GM18861 (cell line): ENCODE measurements at regions not wholly inside any gene's neighbourhood (a gene's known extent, or its start where the extent isn't known, plus 50 kb on each side); places are given as distances from the start of the nearest gene placed in this dataset.

Experiments used
- ATAC-seq: cut with Tn5 transposase; IDR thresholded peaks from one replicate; pipeline ENCODE4 v1.9.1; 2021; ENCODE audit not compliant: unreplicated experiment

- ATAC-seq: no peak
These were observed 124.2 kb upstream of the ARHGAP28 start for GRCh38 chr18:6605115-6605869.

GRCh38 chr18:6606411-6607085 is 123.0 kb upstream of the ARHGAP28 start:
- ATAC-seq: no peak

GRCh38 chr18:6607343-6607742 is 122.2 kb upstream of the ARHGAP28 start:
- no peak for ATAC-seq

- no peak for ATAC-seq
These were observed 119.8 kb upstream of the ARHGAP28 start for GRCh38 chr18:6609666-6610264.

GRCh38 chr18:6610466-6610865 is 119.0 kb upstream of the ARHGAP28 start:
- no peak for ATAC-seq

GRCh38 chr18:6613581-6613980 is 115.9 kb upstream of the ARHGAP28 start:
- no peak for ATAC-seq

GRCh38 chr18:6614952-6615351 is 114.6 kb upstream of the ARHGAP28 start:
- ATAC-seq: no peak

- no peak for ATAC-seq
These were observed 112.5 kb upstream of the ARHGAP28 start for GRCh38 chr18:6616981-6617380.

- no peak for ATAC-seq
These were observed 108.1 kb upstream of the ARHGAP28 start for GRCh38 chr18:6621437-6621836.

GRCh38 chr18:6623278-6623677 is 106.2 kb upstream of the ARHGAP28 start:
- no peak for ATAC-seq

- ATAC-seq: no peak
These were observed 105.2 kb upstream of the ARHGAP28 start for GRCh38 chr18:6624271-6624660.

- ATAC-seq: no peak
These were observed 104.7 kb upstream of the ARHGAP28 start for GRCh38 chr18:6624661-6625311.

- ATAC-seq: no peak
These were observed 104.0 kb upstream of the ARHGAP28 start for GRCh38 chr18:6625481-6625880.

GRCh38 chr18:6626457-6626856 is 103.1 kb upstream of the ARHGAP28 start:
- ATAC-seq: no peak

GRCh38 chr18:6627645-6628044 is 101.9 kb upstream of the ARHGAP28 start:
- ATAC-seq: no peak

GRCh38 chr18:6628187-6628586 is 101.3 kb upstream of the ARHGAP28 start:
- no peak for ATAC-seq

GRCh38 chr18:6629635-6630140 is 99.8 kb upstream of the ARHGAP28 start:
- ATAC-seq: no peak

- no peak for ATAC-seq
These were observed 96.2 kb upstream of the ARHGAP28 start for GRCh38 chr18:6633310-6633709.

GRCh38 chr18:6636091-6636490 is 93.4 kb upstream of the ARHGAP28 start:
- no peak for ATAC-seq

GRCh38 chr18:6638447-6638846 is 91.1 kb upstream of the ARHGAP28 start:
- no peak for ATAC-seq

- no peak for ATAC-seq
These were observed 90.2 kb upstream of the ARHGAP28 start for GRCh38 chr18:6639305-6639704.
